Brain microvascular endothelial cell (primary cell): ENCODE measurements at regions not wholly inside any gene's neighbourhood (a gene's known extent, or its start where the extent isn't known, plus 50 kb on each side); places are given as distances from the start of the nearest gene placed in this dataset.

ENCODE experiments used
- DNase-seq: peaks from one replicate; pipeline ENCODE4 v3.0.0-alpha.2; 2020
- H3K27ac ChIP-seq: fragments of 250-450 bp; sonication (Bioruptor Pico); 2 replicates; pipeline ENCODE4 v1.5.1; 2020; ENCODE audit warnings: mild to moderate bottlenecking, moderate library complexity
- H3K27me3 ChIP-seq: fragments of 250-450 bp; sonication (Bioruptor Pico); replicated peaks from 2 replicates; pipeline ENCODE4 v1.5.1; 2020; ENCODE audit warnings: mild to moderate bottlenecking
- H3K36me3 ChIP-seq: fragments of 250-450 bp; sonication (Bioruptor Pico); replicated peaks from 2 replicates; pipeline ENCODE4 v1.5.1; 2020; ENCODE audit warnings: mild to moderate bottlenecking
- H3K4me3 ChIP-seq: 2 replicates; pipeline ENCODE4 v1.5.1; 2011; ENCODE audit warnings: low read depth, mild to moderate bottlenecking, control low read depth, low read length, moderate library complexity
- CTCF ChIP-seq: IDR thresholded peaks from 2 replicates; pipeline ENCODE4 v1.5.1; 2011; ENCODE audit warnings: low read depth, mild to moderate bottlenecking, moderate library complexity, low read length, control low read depth, inconsistent platforms; ENCODE audit errors: missing control alignments
- in situ Hi-C: cut with HindIII; loops from 2 replicates; pipeline ENCODE4 v1.10.0; 2017; ENCODE audit warnings: low sequenced_read_pairs, low pct_ligation_motif_present

- DNase-seq, result no peak
- in situ Hi-C loops, result no loop called here
- Histone ChIP-seq H3K36me3 (no peaks in the 10 kb centered on the region), H3K27ac (no peak overlapping the region), H3K27me3 (no peaks in the 10 kb centered on the region), H3K4me3 (no peak overlapping the region)
- TF ChIP-seq CTCF, result no peak
These were observed 109.4 kb upstream of the TLL1 start for GRCh38 chr4:165763640-165764039.

- Histone ChIP-seq H3K27me3 (no peaks in the 10 kb centered on the region), H3K4me3 (no peak overlapping the region), H3K27ac (no peak overlapping the region), H3K36me3 (no peaks in the 10 kb centered on the region)
- in situ Hi-C loops, result no loop called here
- no peak for DNase-seq
- no peak for TF ChIP-seq CTCF
These were observed 108.0 kb upstream of the TLL1 start for GRCh38 chr4:165765053-165765452.

GRCh38 chr4:165766018-165766417 lies 107.0 kb upstream of the TLL1 start:
- no peaks in the 10 kb centered on the region for H3K36me3 ChIP-seq

GRCh38 chr4:165766976-165767375 lies 106.1 kb upstream of the TLL1 start:
- DNase-seq, result no peak
- no peak overlapping the region for H3K27ac ChIP-seq
- no peak overlapping the region for H3K4me3 ChIP-seq
- no peak for TF ChIP-seq CTCF
- no peaks in the 10 kb centered on the region for H3K36me3 ChIP-seq
- no peaks in the 10 kb centered on the region for H3K27me3 ChIP-seq
- in situ Hi-C loops, result no loop called here

More at GRCh38 chr4:165766018-165766417, 107.0 kb upstream of the TLL1 start:
- Histone ChIP-seq H3K27me3 (no peaks in the 10 kb centered on the region), H3K27ac (no peak overlapping the region), H3K4me3 (no peak overlapping the region)
- DNase-seq, result no peak
- in situ Hi-C loops, result no loop called here
- TF ChIP-seq CTCF, result no peak

DNA sequence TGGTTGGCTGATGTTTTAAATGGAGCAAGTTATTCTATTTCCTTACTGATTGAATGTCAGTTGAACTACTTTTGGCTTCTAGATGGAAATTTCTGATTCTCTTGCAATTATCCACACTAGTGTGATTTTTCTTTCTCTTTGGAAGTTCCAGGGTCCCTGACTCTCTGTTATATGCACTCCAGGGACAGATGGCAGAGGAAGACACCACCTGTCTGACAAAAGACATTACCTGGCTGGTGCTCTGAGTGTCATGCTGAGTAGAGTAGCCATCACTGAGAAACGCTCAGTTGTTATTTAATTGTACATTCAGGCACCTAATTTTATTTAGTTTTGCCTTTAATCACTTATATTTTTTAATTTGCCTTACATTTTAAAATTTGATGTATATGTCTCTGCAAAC lies 105.4 kb upstream of the TLL1 start:
- H3K27me3 ChIP-seq, result no peaks in the 10 kb centered on the region
- in situ Hi-C loops, result no loop called here
- DNase-seq, result no peak
- H3K4me3 ChIP-seq, result no peak overlapping the region
- no peak overlapping the region for H3K27ac ChIP-seq
- TF ChIP-seq CTCF, result no peak
- no peaks in the 10 kb centered on the region for H3K36me3 ChIP-seq

DNA sequence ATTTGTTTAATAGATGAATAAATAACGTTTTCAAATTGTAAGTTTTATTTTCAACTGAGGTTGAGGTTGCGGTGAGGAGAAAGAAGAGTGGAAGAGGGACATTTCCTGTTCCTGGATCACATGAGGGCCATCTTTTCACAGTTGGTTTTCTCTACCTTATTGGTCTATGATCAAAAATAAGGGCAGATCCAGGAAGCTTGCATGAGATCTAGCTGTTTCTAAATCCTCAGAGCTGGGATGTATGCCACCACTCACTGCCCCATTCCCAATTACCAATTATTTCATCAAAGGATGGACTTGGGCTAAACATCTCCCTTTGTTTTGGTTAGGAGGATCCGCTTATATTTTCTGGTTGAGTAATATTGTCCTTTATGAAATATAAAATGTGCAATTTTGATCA lies 104.8 kb upstream of the TLL1 start:
- no peak overlapping the region for H3K4me3 ChIP-seq
- no peak for TF ChIP-seq CTCF
- no peaks in the 10 kb centered on the region for H3K36me3 ChIP-seq
- no peak overlapping the region for H3K27ac ChIP-seq
- H3K27me3 ChIP-seq, result no peaks in the 10 kb centered on the region
- in situ Hi-C loops, result no loop called here
- DNase-seq, result no peak
